Osteoblast (primary cell): ENCODE measurements at regions not wholly inside any gene's neighbourhood (a gene's known extent, or its start where the extent isn't known, plus 50 kb on each side); places are given as distances from the start of the nearest gene placed in this dataset.
A peak's percentile ranks its signal among the peaks of the same experiment; 100 is the strongest.

Source experiments
- DNase-seq: peaks from one replicate; pipeline ENCODE4 v3.0.0; 2011; ENCODE audit warnings: low spot score, mixed read lengths; ENCODE audit not compliant: insufficient read length; ENCODE audit errors: missing footprints
- H2AFZ ChIP-seq: 2 replicates; pipeline ENCODE4 v1.6.0; 2011; ENCODE audit warnings: mild to moderate bottlenecking, low read length
- H3K27ac ChIP-seq: 2 replicates; pipeline ENCODE4 v1.5.1; 2011; ENCODE audit warnings: mild to moderate bottlenecking, low read depth, low read length, moderate library complexity
- H3K27me3 ChIP-seq: 2 replicates; pipeline ENCODE4 v1.6.0; 2012; ENCODE audit warnings: mild to moderate bottlenecking, control low read depth, inconsistent platforms, low read length, moderate library complexity; ENCODE audit not compliant: insufficient read depth
- H3K36me3 ChIP-seq: 2 replicates; pipeline ENCODE4 v1.5.1; 2011; ENCODE audit warnings: mild to moderate bottlenecking, low read length, control low read depth, moderate library complexity; ENCODE audit not compliant: insufficient read depth
- H3K4me1 ChIP-seq: 2 replicates; pipeline ENCODE4 v1.5.1; 2011; ENCODE audit warnings: mild to moderate bottlenecking, low read length, control low read depth, moderate library complexity; ENCODE audit not compliant: insufficient read depth
- H3K4me2 ChIP-seq: 2 replicates; pipeline ENCODE4 v1.6.0; 2011; ENCODE audit warnings: mild to moderate bottlenecking, low read length; ENCODE audit not compliant: insufficient read depth
- H3K4me3 ChIP-seq: fragments of 200-600 bp; sonication (generic); 3 replicates; pipeline ENCODE4 v1.5.1; 2012; ENCODE audit warnings: mild to moderate bottlenecking, low read length, inconsistent platforms; ENCODE audit not compliant: insufficient read depth
- H3K79me2 ChIP-seq: 2 replicates; pipeline ENCODE4 v1.6.0; 2012; ENCODE audit warnings: mild to moderate bottlenecking, low read length, control low read depth, inconsistent platforms; ENCODE audit not compliant: insufficient read depth
- H3K9me3 ChIP-seq: 2 replicates; pipeline ENCODE4 v1.5.1; 2011; ENCODE audit warnings: low read depth, low read length, control low read depth
- H4K20me1 ChIP-seq: 2 replicates; pipeline ENCODE4 v1.6.0; 2012; ENCODE audit warnings: mild to moderate bottlenecking, low read length, control low read depth; ENCODE audit not compliant: insufficient read depth
- CTCF ChIP-seq: IDR thresholded peaks from 2 replicates; pipeline ENCODE4 v1.5.1; 2011; ENCODE audit warnings: mild to moderate bottlenecking, low read depth, low read length, moderate library complexity; ENCODE audit errors: extremely low read depth

DNA sequence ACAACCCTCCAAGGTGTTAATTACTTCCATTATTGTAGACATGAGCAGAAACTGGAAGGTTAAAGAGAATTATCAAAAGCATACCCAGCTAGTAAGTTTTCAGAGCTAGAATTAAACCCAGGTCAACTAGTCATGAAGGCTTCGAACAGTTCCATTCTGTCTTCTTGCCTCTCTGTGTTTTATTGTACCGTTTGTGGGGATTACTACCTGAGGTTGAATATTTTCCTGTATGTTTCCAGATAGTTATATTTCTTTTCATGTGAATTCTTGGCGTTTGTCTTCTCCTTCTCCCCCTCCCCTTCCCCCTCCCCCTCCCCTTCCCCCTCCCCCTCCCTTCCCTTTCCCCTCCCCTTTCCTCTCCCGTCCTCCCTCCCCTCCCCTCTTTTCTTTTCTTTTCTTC, 218.0 kb upstream of the GALNT17 start:
- no peak for TF ChIP-seq CTCF
- H3K4me2 ChIP-seq = no peak overlapping the region
- no peaks in the 10 kb centered on the region for H3K27me3 ChIP-seq
- no peak overlapping the region for H2AFZ ChIP-seq
- H3K9me3 ChIP-seq = no peaks in the 10 kb centered on the region
- no peak for DNase-seq
- H4K20me1 ChIP-seq = no peaks in the 10 kb centered on the region
- no peaks in the 10 kb centered on the region for H3K4me1 ChIP-seq
- H3K36me3 ChIP-seq = no peaks in the 10 kb centered on the region
- H3K4me3 ChIP-seq = no peak overlapping the region
- no peaks in the 10 kb centered on the region for H3K79me2 ChIP-seq
- H3K27ac ChIP-seq = no peak overlapping the region

DNA sequence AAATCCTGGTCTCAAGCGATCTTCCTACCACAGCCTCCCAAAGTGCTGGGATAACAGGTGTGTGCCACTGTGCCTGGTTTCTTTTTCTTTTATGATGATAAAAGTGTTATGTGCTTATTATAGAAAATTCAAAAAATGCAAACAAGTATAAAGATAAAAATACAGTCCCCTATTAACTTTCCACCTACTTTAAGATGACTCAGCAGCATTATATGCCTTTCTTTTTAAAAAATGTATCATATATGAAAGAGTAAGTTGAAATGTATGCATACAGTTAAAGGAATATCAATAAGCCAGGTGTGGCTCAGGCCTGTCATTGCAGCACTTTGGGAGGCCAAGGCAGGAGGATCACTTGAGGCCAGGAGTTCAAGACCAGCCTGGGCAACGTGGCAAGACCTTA, 216.9 kb upstream of the GALNT17 start:
- Histone ChIP-seq H3K27me3 (no peaks in the 10 kb centered on the region), H2AFZ (no peak overlapping the region), H3K27ac (no peak overlapping the region), H3K9me3 (no peaks in the 10 kb centered on the region), H3K4me2 (no peak overlapping the region), H3K4me3 (no peak overlapping the region), H3K36me3 (no peaks in the 10 kb centered on the region), H4K20me1 (no peaks in the 10 kb centered on the region), H3K79me2 (no peaks in the 10 kb centered on the region), H3K4me1 (no peaks in the 10 kb centered on the region)
- no peak for DNase-seq
- no peak for TF ChIP-seq CTCF

GRCh38 chr7:70919481-70920073, 212.4 kb upstream of the GALNT17 start:
- no peak for TF ChIP-seq CTCF
- no peak overlapping the region for H3K4me3 ChIP-seq
- no peaks in the 10 kb centered on the region for H3K27me3 ChIP-seq
- no peaks in the 10 kb centered on the region for H3K36me3 ChIP-seq
- no peak overlapping the region for H3K4me2 ChIP-seq
- no peaks in the 10 kb centered on the region for H3K79me2 ChIP-seq
- H3K4me1 ChIP-seq = no peaks in the 10 kb centered on the region
- no peaks in the 10 kb centered on the region for H3K9me3 ChIP-seq
- H4K20me1 ChIP-seq = no peaks in the 10 kb centered on the region
- no peak overlapping the region for H2AFZ ChIP-seq
- H3K27ac ChIP-seq = no peak overlapping the region
- DNase-seq = peak; percentile 47

- Histone ChIP-seq H2AFZ (no peak overlapping the region), H3K4me2 (no peak overlapping the region), H3K4me3 (no peak overlapping the region), H3K36me3 (no peaks in the 10 kb centered on the region), H3K9me3 (no peaks in the 10 kb centered on the region), H3K27me3 (no peaks in the 10 kb centered on the region), H4K20me1 (no peaks in the 10 kb centered on the region), H3K79me2 (no peaks in the 10 kb centered on the region), H3K4me1 (no peaks in the 10 kb centered on the region), H3K27ac (no peak overlapping the region)
- TF ChIP-seq CTCF = no peak
- no peak for DNase-seq
Measured at GRCh38 chr7:70920876-70921275, 211.1 kb upstream of the GALNT17 start.
